GM19438 (cell line): ENCODE measurements at regions not wholly inside any gene's neighbourhood (a gene's known extent, or its start where the extent isn't known, plus 50 kb on each side); places are given as distances from the start of the nearest gene placed in this dataset.
"Not testable (repeated sequence)": the region's sequence is repeated elsewhere in the genome, so short reads cannot be mapped to it uniquely, and the experiment has no call there.

Experiments used
- ATAC-seq: cut with Tn5 transposase; IDR thresholded peaks from one replicate; pipeline ENCODE4 v1.9.1; 2021; ENCODE audit warnings: low read depth; ENCODE audit not compliant: unreplicated experiment

DNA sequence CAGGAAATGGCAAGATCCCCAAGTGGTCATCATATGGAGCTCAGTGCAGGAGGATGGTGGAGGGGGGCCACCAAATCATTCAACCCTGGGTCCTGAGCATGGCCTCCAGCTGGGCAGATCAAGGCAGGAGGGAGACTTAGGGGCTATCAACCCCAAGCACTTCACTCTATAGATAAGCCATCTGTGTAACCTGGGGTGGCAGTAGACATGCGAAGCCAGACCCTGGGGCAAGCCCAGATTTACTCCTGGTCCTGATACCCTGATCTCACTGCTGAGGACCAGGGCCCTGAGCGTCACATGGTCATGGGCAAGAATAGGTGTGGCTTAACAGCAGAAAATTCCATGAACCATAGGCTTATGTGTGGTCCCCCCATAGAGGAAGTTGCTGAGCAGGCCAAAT, 173.0 kb upstream of the ADCY1 start:
- ATAC-seq = no peak

DNA sequence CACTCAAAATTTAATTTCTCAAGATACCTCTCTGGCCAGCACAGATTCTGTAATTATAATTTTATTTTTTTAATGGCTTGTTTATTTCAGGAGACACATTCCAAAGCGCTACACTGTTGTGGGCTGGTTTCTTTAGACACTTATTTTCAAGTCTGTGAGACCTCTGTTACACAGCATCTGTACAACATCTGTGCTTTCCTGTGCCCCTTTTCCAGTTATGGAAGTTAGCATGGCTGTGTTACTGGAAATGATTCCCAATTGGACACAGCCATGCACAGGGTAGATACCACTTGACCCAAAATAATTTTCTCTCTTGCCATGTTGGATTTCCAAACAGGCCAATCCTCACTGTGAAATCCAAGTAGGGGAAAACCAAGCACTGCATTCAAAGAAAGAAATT, 172.3 kb upstream of the ADCY1 start:
- ATAC-seq = no peak

DNA sequence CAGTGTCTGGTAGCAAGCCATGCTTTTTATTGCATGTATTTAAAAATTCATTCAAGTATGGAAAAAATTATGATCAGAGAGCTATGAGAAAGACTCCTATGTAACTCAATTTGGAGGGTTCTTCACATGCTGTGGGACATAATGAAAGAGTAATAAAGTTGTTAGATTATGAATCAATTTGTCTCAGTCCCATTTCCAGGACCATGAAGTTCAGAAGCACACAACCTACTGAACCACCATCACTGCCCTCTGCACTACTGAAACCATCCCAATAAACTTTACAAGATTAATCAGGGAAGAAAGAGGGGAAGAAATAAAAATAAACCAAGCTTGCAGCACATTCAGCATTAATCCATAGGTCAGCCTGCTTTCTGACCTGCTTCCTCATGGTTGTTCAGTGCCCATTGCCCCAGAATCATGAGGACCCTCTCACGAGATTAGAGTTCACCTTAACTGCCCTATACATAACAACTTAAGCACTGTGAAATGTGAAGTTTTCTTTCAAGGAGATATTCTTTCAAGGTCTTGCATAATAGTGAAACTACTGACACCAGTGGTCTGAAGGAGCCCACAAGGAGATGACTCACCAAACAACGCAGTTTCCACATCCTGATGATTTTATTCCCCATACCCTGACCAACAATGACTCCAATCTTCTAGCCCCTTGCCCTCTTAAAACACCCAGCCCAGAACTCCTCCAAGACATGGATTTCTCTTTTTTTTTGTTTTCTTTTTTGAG, 171.5 kb upstream of the ADCY1 start:
- ATAC-seq = no peak

DNA sequence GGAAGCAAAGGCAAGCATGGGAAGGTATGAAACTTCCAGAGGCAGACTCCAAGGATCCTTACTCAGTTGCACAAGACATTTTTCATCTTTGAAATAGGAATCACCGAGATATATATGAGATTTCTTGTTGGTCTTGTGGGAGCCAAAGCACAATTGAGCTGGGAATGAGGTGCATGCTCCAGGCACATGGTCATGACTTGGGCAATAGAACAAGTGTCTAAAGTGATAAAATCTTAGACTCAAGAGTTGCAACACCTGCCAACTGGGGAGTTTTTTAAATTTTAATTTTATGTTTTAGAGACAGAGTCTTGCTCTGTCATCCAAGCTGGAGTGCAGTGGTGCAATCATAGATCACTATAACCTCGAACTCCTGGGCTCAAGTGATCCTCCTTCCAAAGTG, 169.5 kb upstream of the ADCY1 start:
- ATAC-seq = no peak

DNA sequence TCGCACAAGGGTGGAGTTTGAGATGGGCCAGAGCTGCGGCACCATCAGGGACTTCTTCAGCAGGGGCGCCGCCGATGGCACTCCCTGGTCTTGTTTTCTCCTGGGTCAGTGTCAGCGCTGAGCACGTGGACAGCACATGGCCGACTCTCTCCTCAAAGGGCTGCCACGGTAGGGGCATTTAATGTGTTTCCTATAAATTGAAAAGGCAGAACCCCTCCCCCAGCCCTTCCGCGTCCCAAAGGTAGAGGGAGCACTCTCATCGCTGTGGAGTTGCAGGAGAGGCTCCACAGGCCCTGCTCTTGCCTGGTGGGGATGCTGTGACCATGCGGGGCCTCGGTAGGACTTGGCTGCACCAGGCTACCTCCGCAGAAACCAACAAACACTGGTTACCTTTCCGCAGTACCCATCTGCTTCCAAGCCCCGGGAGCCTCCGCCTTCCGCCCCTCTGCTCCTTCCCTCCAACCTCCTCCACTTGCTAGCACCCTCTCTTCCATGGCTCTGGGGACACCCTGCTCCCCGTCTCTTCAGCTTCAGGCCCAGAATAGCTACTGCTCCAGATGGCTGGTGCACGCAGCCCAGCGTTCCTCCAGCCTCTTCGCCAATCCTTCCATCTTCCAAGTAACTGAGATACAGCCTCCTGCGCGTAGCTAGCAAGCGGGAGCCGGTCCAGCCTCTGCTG, 166.3 kb upstream of the ADCY1 start:
- ATAC-seq = no peak

DNA sequence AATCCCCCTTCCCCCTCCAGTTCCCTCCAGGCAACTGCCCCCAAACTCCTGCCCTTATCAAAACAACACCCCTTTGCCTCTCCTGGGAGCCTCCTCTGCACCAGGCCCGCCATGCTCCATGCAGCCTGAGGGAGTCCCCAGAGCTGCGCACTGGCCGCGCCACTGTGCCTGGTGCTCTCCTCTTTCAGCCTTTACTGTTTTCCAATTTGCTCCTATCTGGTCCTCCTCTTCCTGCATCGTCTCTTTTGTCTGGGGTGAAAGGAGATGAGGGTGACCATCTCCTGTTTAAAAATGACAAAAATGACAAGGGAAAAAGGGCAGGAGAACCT, 165.8 kb upstream of the ADCY1 start:
- no peak for ATAC-seq

DNA sequence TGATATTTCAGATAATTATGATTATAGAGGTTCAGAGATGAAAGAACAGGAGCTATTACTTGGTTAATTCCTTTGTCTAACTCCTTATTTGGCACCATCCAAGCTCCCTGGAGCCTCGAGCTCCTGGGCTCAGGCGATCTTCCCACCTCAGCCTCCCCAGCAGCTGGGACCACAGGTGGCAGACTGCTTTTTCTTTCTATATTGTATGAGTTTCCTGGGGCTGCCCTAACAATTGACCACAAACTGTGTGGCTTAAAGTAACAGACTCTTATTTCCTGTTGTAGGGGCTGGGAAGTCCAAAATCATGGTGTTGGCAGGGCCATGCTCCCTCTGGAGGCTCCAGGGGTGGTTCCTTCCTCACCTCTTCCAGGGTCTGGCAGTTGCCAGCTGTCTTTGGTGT, 163.3 kb upstream of the ADCY1 start:
- no peak for ATAC-seq

DNA sequence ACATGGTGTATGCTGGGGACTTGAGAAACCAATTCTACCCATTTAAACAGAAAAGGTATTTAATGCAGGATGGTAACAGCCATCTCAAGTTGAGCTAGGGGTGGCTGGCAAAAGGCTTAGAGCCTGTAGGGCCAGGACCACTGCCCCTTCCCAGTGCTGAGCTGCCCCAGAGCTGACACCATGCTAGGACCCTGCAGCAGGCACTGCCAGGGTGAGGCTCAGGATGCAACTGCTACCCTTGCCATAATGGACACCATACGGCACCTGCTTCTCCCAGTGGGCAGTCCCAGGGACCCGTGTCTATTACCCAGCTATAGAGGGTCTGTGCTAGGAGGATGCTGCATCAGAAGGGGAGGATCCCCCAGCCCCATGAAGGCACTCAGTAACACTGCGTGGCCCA, 160.7 kb upstream of the ADCY1 start:
- ATAC-seq = no peak

DNA sequence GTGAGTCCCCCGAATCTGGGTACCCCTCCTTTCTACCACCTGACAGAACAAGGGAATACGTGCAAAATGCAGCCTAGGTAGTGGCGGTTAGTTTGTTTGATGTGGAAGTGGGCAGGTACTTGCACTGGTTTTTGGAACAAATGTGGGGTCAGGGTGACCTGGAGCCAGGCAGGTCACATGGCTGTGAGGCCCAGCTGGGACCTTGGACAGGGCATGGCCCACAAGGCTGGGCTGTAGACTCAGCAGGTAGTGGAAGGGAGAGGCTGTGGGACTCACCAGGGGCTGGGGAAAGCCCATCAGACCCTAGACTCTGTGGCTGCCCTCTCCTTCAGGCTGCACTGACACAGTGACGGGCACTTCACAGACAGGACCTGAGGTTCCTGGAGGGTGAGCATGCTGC, 159.9 kb upstream of the ADCY1 start:
- ATAC-seq = no peak

DNA sequence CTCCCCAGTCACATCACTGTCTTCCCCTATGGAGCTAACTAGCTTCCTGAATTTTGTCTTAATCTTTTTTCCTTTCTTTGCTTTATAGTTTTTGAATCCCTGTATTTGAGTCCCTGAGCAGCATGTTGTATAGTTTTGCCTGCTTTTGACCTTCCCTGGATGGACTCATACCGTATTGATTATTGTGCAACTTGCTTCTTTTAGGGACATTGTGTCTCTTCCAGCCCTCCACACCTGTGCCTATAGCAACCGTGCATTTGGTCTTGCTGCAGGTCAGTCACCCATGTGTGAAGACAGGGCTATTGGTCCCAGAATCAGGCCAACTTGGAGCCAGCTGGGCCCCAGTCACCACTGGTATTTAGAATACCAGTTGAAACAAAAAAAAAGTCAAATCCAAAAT, 158.9 kb upstream of the ADCY1 start:
- ATAC-seq = no peak

DNA sequence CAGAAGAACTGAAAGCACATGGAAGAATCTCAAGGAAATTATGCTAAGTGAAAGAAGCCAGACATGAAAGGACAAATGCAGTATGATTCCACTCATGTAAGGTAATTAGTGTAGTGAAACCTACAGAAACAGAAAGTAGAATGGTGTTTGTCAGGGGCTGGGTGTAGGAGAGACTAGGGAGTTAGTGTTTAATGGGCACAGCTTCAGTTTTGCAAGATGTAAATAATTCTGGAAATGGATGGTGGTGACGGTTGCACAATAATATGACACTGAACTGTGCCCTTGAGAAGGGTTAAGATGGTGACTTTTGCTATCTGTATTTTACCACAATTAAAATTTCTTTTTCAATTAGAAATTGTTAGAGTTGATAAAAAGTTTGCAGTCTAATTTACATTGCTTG, 157.3 kb upstream of the ADCY1 start:
- no peak for ATAC-seq

DNA sequence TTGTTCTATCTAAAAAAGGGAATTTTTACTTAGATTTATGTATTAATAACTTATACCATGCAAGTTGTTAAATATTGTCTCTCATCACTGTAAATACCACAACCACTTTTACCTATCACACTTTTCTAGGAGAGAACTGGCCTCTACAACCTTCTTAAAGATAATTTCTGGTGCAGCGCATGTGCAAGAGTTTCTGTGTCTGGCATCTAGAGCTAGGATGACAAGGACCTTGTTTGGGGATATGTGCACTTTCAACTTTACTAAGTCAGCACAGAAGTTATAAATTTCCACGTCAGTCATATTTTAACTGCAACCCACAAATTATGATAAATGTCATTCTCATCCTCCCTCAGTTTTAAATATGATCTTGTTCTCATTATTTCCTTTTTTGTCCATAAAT, 156.9 kb upstream of the ADCY1 start:
- ATAC-seq = no peak

DNA sequence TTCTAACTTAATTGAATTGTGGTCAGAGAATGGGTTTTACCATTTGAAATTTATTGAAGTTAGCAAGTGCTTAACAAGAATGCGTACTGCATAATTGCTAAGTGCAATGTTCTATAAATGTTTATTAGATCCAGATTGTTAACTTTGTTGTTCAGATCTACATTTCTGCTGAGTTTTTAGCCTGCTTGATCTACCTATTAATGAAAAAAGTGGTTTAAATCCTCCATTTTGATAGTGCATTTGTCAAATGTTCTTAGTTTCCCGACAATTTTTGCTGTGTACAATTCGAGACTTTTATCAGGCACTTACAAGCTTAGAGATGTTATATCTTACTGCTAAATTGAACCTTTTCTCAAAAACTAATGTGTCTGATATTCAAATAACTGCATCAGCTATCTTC, 156.4 kb upstream of the ADCY1 start:
- no peak for ATAC-seq

DNA sequence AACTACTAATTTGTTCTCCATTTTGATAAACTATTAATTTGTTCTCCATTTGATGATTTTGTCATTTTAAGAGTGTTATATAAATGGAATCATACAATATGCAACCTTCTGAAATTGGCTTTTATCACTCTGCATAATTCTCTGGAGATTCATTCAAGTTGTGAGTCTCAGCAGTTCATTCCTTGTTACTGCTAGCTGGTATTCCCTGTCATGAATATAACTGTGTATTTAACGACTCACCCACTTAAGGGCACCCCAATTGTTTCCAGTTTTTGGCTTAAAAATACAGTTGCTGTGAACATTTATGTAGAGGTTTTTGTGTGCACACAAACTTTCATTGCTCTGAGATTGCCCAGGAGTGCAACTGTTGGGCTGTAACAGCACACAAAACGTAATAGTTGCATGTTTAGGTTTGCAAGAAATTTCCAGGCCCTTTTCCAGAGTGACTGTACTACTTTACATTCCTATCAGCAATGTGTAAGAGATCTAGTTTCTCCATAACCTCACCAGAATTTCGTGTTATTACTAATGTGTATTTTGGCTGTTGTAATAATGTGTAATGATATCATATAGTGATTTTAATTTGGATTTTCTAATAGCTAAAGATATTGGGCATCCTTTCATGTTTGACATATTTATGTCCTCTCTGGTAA, 153.2 kb upstream of the ADCY1 start:
- ATAC-seq = no peak

DNA sequence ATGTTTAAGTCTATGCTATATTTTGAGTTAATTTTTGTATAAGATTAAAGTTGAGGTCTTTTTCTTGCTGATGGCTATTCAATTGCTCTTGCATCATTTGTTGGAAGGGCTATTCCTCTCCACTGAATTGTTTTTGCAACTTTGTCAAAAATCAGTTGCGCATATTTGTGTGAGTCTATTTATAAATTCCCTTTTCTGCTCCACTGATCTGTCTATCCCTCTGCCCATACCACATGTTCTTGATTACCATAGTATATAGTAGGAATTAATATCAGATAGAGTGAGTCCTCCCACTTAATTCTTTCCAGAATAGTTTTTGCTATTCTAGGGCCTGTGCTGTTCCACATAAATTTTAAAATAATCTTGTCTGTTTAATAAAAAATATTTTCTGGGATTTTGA, 152.4 kb upstream of the ADCY1 start:
- ATAC-seq = no peak

DNA sequence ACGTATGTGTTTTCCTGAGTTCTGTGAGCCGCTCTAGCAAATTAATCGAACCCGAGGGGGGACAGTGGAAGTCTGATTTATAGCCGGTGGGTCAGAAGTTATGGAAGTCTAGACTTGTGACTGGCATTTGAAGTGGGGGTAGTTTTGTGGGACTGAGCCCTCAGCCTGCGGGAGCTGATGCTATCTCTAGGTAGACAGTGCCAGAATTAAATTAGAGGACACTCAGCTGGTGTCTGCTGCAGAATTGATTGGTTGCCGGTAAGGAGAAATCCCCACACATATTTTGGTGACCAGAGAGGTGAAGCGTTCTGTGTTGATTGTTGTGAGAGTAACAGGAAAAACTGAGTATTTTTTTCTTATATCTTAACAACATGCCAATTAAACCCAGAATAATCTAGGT, 143.8 kb upstream of the ADCY1 start:
- no peak for ATAC-seq

DNA sequence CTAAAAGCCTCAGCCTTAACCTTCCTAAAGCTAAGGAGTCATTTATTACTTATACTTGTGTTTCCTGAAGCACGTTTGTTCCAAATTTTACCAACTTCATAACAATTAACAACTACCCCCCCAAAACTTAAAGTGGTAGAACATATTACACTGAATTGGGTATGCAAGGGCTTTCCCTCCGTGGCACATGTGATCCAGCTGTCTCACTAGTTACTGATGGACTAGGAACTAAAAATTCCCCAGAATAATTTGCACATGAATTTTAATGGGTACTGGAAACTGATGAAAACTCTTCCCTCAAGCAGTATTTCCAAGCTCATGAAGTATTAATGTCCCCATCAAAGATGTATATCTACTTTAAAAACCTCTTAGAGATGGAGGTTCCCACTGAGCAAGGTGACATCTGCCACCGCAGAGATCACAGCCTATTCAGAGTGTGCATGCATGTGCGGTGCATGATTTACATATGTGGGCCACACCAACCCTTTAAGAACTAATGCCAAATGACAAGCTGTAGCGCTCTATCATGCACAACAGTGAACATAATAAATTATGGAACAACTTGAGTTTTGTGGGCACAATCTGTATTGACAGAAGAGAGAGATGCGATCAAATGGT, 139.9 kb upstream of the ADCY1 start:
- no peak for ATAC-seq

DNA sequence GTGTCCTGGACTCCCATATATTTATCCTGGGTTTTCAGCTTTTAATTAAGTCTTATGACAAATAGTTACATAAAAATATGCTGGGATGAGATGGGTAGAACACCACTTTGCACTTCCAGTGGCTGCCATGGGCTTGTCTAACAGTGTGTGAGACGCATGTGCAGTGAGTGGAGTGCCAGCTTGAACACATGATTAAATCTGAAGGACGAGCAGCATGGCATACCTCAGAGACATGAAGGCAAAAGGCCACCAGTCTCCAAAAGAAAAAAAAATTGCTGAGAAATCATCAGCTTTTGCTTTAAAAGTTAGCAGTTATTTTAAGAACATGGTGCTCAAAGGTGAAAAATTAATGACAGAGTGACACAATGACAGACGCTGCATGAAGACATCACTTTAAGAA, 139.0 kb upstream of the ADCY1 start:
- no peak for ATAC-seq

DNA sequence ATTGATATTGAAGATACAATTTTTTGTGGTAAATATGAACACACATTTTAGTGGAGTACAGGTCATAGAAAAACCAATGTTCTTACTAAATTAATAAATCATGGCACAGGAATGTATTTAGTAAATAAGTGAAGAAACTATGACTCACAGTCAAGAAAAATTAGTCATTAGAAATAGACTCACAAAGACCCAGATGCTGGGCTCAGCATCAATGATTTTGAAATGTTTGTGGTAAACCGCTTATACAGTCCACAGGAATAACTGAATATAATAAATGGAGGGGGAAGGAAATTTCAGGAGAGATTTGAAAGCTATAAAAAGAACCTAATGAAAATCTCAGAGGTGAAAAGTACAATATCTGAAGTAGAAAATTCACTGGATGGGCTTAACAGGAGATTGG, 138.3 kb upstream of the ADCY1 start:
- no peak for ATAC-seq

DNA sequence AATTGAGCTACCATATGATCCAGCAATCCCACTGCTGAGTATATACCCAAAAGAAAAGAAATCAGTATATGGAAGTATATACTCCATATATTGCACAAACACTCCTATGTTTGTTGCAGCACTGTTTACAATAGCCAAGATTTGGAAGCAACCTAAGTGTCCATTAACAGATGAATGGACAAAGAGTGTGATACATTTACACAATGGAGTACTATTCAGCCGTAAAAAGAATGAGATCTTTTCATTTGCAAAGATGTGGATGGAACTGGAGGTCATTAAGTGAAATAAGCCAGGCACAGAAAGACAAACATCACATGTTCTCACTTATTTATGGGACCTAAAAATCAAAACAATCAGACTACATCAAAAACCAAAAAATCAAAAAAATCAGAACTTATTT, 133.4 kb upstream of the ADCY1 start:
- not testable (repeated sequence) for ATAC-seq

DNA sequence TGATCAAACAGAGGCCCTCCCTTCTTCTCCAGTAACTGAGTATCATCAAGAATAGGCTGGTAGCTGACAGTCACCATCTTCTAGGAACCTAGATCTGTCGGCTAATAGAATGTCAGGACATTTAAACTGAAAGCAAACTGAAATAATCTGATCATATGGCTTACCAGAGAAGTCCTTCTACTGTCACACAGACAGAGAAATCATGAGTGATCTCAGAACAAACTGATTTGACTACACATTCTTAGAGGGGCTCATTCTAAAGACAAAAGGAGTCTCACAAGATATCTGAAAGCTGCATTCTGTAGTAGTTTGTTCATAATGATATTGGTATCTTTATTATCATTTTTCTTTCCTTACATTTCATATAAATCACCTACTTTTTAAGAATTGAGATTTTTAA, 130.9 kb upstream of the ADCY1 start:
- ATAC-seq = no peak
